BE2C (cell line): ENCODE measurements at regions not wholly inside any gene's neighbourhood (a gene's known extent, or its start where the extent isn't known, plus 50 kb on each side); places are given as distances from the start of the nearest gene placed in this dataset.

ENCODE experiments used
- DNase-seq: peaks from one replicate; pipeline ENCODE4 v3.0.0-alpha.2; 2020
- H3K27me3 ChIP-seq: fragments of 250-450 bp; sonication (Bioruptor Pico); 2 replicates; pipeline ENCODE4 v1.5.1; 2020; ENCODE audit warnings: mild to moderate bottlenecking
- H3K36me3 ChIP-seq: fragments of 250-450 bp; sonication (Bioruptor Pico); 2 replicates; pipeline ENCODE4 v1.5.1; 2020; ENCODE audit warnings: mild to moderate bottlenecking
- H3K4me1 ChIP-seq: fragments of 250-450 bp; sonication (Bioruptor Pico); 2 replicates; pipeline ENCODE4 v1.5.1; 2020
- H3K4me3 ChIP-seq: 2 replicates; pipeline ENCODE4 v1.5.1; 2011; ENCODE audit warnings: low read depth, low read length
- H3K9me3 ChIP-seq: fragments of 250-450 bp; sonication (Bioruptor Pico); 2 replicates; pipeline ENCODE4 v1.5.1; 2020
- CTCF ChIP-seq: IDR thresholded peaks from 2 replicates; pipeline ENCODE4 v1.5.1; 2012; ENCODE audit warnings: mild to moderate bottlenecking, low read depth, low read length

- DNase-seq = no peak
- H3K36me3 ChIP-seq = no peaks in the 10 kb centered on the region
- H3K27me3 ChIP-seq = no peaks in the 10 kb centered on the region
- H3K4me1 ChIP-seq = peaks cover 7% of the 10 kb centered on the region
- TF ChIP-seq CTCF = no peak
- no peaks in the 10 kb centered on the region for H3K9me3 ChIP-seq
- no peak overlapping the region for H3K4me3 ChIP-seq
Measured at GRCh38 chr3:102736975-102737304, 302.1 kb downstream of the ZPLD1 start.

GRCh38 chr3:102737353-102737752 is 302.5 kb downstream of the ZPLD1 start:
- no peaks in the 10 kb centered on the region for H3K9me3 ChIP-seq
- TF ChIP-seq CTCF = no peak
- no peaks in the 10 kb centered on the region for H3K27me3 ChIP-seq
- H3K4me1 ChIP-seq = peaks cover 7% of the 10 kb centered on the region
- no peak overlapping the region for H3K4me3 ChIP-seq
- H3K36me3 ChIP-seq = no peaks in the 10 kb centered on the region
- DNase-seq = no peak

- Histone ChIP-seq H3K4me3 (no peak overlapping the region), H3K9me3 (no peaks in the 10 kb centered on the region), H3K27me3 (no peaks in the 10 kb centered on the region), H3K36me3 (no peaks in the 10 kb centered on the region), H3K4me1 (peaks cover 4% of the 10 kb centered on the region)
- TF ChIP-seq CTCF = peak; percentile 56
- DNase-seq = peak; percentile 48
Measured at GRCh38 chr3:102741105-102741504, 306.3 kb downstream of the ZPLD1 start.

- Histone ChIP-seq H3K9me3 (no peaks in the 10 kb centered on the region), H3K27me3 (no peaks in the 10 kb centered on the region), H3K4me3 (no peak overlapping the region), H3K36me3 (no peaks in the 10 kb centered on the region), H3K4me1 (peaks cover 10% of the 10 kb centered on the region)
- no peak for DNase-seq
- no peak for TF ChIP-seq CTCF
Measured at GRCh38 chr3:102741694-102742093, 306.9 kb downstream of the ZPLD1 start.

- no peak for DNase-seq
- Histone ChIP-seq H3K36me3 (no peaks in the 10 kb centered on the region), H3K27me3 (no peaks in the 10 kb centered on the region), H3K4me3 (no peak overlapping the region), H3K4me1 (peaks cover 20% of the 10 kb centered on the region), H3K9me3 (no peaks in the 10 kb centered on the region)
- TF ChIP-seq CTCF = peak; percentile 58
Measured at GRCh38 chr3:102745881-102746280, 311.1 kb downstream of the ZPLD1 start.

- peaks cover 24% of the 10 kb centered on the region for H3K4me1 ChIP-seq
- no peak for DNase-seq
- no peaks in the 10 kb centered on the region for H3K27me3 ChIP-seq
- TF ChIP-seq CTCF = no peak
- no peaks in the 10 kb centered on the region for H3K9me3 ChIP-seq
- H3K36me3 ChIP-seq = no peaks in the 10 kb centered on the region
- H3K4me3 ChIP-seq = peak overlapping the region; percentile 11
Measured at GRCh38 chr3:102747611-102748010, 312.8 kb downstream of the ZPLD1 start.
